ENCODE measurements at regions not wholly inside any gene's neighbourhood (a gene's known extent, or its start where the extent isn't known, plus 50 kb on each side); places are given as distances from the start of the nearest gene placed in this dataset.

- no peak overlapping the region for H3K4me3 ChIP-seq (ENCODE audit: low read length)
- DNase-seq (ENCODE audit: low read depth), result peak; percentile 78
Observed at GRCh38 chr9:95822583-95823431, 52.7 kb upstream of the ERCC6L2 start.

DNA sequence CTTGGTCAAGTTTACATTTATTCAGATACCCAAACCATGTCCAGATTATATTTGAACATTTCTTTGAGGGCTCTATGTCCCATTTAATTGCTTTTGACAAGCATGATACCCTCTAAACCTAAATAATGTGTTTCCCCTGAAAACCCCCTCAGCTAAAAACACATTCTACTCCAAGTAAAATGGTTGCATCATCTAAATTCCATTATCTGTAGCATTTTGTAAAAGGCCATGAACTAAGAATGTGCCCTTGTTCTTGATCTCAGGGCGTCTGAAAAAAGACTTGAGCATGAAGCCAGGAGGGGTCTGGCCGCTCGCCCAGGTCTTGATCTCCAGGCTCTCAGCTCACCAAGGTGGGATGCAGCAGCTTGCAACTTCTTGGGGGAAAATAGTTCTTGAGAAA lies 53.5 kb upstream of the ERCC6L2 start:
- TF ChIP-seq, protein P1, sequence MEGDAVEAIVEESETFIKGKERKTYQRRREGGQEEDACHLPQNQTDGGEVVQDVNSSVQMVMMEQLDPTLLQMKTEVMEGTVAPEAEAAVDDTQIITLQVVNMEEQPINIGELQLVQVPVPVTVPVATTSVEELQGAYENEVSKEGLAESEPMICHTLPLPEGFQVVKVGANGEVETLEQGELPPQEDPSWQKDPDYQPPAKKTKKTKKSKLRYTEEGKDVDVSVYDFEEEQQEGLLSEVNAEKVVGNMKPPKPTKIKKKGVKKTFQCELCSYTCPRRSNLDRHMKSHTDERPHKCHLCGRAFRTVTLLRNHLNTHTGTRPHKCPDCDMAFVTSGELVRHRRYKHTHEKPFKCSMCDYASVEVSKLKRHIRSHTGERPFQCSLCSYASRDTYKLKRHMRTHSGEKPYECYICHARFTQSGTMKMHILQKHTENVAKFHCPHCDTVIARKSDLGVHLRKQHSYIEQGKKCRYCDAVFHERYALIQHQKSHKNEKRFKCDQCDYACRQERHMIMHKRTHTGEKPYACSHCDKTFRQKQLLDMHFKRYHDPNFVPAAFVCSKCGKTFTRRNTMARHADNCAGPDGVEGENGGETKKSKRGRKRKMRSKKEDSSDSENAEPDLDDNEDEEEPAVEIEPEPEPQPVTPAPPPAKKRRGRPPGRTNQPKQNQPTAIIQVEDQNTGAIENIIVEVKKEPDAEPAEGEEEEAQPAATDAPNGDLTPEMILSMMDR (conservative IDR thresholded peaks at IDR 0.05; ENCODE audit: low read length), result no peak
- no peak overlapping the region for H3K4me3 ChIP-seq (ENCODE audit: low read length)
- no peak for DNase-seq (ENCODE audit: low read depth)

More at GRCh38 chr9:95822583-95823431, 52.7 kb upstream of the ERCC6L2 start:
- TF ChIP-seq, protein P1 (conservative IDR thresholded peaks at IDR 0.05; ENCODE audit: low read length), result no peak

- H3K4me3 ChIP-seq (ENCODE audit: low read length), result no peak overlapping the region
- TF ChIP-seq, protein P1 (conservative IDR thresholded peaks at IDR 0.05; ENCODE audit: low read length), result no peak
- peak; percentile 81 for DNase-seq (ENCODE audit: low read depth)
Observed at GRCh38 chr9:95820074-95820473, 55.4 kb upstream of the ERCC6L2 start.

GRCh38 chr9:95819636-95820035 lies 55.9 kb upstream of the ERCC6L2 start:
- no peak overlapping the region for H3K4me3 ChIP-seq (ENCODE audit: low read length)
- TF ChIP-seq, protein P1 (conservative IDR thresholded peaks at IDR 0.05; ENCODE audit: low read length), result no peak
- DNase-seq (ENCODE audit: low read depth), result no peak

- H3K4me3 ChIP-seq (ENCODE audit: low read length), result no peak overlapping the region
- TF ChIP-seq, protein P1 (conservative IDR thresholded peaks at IDR 0.05; ENCODE audit: low read length), result no peak
- no peak for DNase-seq (ENCODE audit: low read depth)
Observed at GRCh38 chr9:95817205-95817604, 58.3 kb upstream of the ERCC6L2 start.

GRCh38 chr9:95816716-95817115 lies 58.8 kb upstream of the ERCC6L2 start:
- no peak overlapping the region for H3K4me3 ChIP-seq (ENCODE audit: low read length)
- TF ChIP-seq, protein P1 (conservative IDR thresholded peaks at IDR 0.05; ENCODE audit: low read length), result no peak
- DNase-seq (ENCODE audit: low read depth), result no peak

GRCh38 chr9:95815961-95816360 lies 59.5 kb upstream of the ERCC6L2 start:
- no peak for DNase-seq (ENCODE audit: low read depth)
- TF ChIP-seq, protein P1 (conservative IDR thresholded peaks at IDR 0.05; ENCODE audit: low read length), result no peak
- no peak overlapping the region for H3K4me3 ChIP-seq (ENCODE audit: low read length)

Data from AG10803 (cell line).